ENCODE measurements at regions not wholly inside any gene's neighbourhood (a gene's known extent, or its start where the extent isn't known, plus 50 kb on each side); places are given as distances from the start of the nearest gene placed in this dataset.
"Not testable (repeated sequence)": the region's sequence is repeated elsewhere in the genome, so short reads cannot be mapped to it uniquely, and the experiment has no call there.

DNA sequence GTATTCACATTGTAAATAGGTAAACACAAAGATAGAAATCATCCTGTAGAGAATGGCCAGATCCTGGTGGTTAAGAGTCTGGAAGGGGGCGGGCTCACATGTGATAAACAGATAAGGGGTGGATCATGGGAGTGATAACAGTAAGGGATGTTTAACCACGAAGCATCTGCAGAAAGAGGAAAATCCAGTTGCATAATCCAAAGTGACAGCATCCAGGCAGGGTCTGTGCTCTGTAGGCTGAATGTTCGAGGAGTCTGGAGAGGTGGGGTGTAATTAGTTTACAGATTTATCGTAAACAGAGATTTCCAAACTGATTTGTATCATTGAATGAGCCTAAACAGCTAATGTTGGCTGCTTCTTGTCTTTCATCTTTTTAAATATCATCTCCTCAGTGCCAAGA, 1009.8 kb upstream of the SLIT2 start:
- no peak for DNase-seq (ENCODE audit: low read depth)

DNA sequence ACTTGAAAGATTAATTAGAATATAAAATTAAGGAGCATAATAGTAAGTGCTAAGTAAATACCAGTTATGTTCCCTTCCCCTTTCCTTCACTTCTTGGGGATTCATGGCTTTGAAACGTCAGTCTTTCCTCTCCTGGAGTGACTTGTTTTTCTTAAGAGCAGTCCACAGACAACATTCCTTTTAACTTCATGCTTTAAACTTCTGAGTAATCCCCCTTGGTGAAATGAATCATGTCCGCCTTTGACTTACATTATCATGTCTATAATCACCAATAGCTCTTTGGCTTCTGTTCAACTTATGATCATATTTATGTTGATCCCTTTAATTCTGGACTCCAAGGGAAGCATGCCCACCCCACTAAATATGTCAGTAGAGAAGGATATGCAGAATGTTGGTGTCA, 1012.1 kb upstream of the SLIT2 start:
- DNase-seq (ENCODE audit: low read depth): peak; percentile 25

DNA sequence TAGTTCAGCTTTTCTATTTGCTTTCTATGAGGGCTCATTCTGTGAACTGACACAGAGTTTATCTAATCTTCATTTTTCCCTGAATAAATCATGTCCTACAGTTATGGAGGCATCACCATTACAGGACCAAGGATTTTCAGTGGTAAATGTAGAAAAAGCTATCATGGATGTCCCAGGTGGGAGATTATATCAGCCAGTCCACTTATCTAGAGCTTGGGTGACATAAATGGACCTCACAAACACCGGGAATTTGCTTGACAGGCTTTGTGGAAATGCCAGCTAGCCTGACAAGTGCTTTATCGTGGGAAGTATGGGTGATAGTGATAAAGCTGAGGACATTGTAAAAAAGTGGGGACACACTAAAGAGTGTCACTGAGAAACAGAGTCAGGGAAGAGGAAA, 1015.2 kb upstream of the SLIT2 start:
- no peak for DNase-seq (ENCODE audit: low read depth)

DNA sequence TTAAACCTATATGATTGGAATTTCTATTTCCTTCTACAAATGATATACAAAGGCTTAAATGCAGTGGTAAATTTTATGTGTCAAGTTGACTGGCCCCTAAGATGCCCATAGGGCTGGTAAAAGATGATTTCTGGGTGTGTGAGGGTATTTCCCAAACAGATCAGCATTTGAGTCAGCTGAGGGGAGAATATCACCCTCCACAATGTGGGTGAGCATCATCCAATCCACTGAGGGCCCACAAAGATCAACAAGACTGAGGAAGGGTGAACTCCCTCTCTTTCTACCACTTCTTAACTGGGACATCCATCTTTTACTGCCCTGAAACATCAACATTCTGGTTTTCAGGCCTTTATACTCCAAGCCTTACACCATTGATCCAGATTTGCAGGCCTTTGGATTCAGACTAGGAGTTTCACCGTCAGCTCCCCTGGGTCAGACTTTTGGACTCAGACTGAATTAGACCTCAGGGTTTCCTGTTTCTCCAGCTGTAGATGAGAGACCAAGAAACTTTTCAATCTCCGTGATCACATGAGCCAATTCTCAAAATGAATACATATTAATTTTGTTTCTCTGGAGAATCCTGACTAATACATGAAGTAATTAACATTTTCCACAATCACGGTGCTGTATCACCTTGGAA, 1020.7 kb upstream of the SLIT2 start:
- no peak for DNase-seq (ENCODE audit: low read depth)

DNA sequence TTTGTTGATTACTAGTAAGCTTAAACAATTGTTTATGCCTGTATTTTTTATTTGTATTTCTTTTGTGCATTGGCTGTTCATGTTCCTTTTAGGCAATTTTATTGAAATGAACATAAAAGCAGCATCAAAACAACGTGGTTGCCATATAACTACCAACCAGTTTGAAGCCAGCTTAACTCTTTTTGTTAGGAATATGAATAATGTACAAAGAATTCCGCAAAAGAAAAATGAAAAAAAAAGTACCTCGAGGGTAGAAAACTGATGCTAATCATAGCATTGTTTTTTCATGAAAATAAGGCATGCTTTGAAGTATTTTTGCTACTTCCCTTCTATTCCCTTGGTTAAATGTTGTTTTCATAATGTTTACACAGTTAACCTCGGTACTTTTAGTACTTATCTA, 1024.0 kb upstream of the SLIT2 start:
- DNase-seq (ENCODE audit: low read depth): no peak

DNA sequence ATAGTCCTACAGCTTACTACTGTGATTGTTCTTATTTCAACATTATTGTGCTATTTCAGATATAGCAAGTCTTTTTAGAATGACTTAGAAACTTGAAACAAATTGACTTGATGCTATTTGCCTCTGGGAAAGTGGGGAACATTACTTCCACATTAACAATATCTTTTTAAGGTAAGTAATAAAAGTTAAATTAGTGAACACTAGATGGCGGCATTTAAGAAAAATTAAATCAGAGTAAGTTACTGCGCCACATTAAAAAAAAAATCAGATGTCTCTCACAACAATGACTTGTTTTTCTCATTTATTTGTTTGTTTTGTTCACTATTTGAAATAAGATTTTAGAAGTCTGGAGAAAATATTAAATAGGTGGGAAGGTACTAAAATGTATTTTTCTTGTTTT, 1026.9 kb upstream of the SLIT2 start:
- DNase-seq (ENCODE audit: low read depth): no peak

DNA sequence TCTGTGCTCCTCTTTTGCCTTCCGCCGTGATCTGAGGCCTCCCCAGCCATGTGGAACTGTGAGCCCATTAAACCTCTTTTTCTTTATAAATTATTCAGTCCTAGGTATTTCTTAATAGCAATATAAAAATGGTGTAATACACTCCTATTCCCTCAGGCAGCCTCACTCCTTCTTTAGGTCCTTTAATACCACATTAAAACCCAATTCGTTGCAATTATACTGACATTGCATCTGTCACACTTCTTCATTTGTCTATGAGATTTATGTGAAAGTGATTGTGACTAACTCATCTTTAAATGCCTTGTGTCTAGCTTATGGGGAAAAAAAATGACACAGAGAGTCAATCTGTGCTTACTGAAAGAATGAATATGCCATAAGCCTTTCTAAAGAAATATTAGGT, 1035.2 kb upstream of the SLIT2 start:
- DNase-seq (ENCODE audit: low read depth): no peak

DNA sequence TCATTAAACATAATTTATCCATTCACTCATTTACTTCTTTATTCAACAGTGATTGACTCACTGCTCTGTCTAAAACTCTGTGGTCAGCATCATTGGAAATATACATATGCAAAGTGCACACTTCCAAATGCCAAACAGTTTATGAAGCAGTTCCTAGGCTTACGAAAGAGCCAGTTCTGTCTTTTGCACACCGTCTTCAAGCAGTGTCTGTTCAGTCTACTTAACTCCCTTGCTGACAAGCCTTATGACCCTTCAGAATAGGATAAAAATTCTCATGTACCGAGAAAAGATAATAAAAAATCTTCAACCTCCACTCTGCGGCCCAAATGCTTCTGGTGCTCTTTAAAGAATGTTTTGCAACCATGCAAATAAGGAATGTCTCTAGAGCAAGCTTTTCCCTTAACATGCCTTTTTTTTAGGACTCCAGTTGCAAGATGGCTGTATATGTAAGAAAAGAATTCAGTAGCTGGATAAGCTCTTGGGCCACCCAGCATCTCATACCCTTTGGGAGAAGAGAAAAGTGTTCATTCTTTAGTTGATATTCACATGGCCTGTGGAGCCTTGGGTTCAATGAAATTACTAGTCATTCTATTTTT, 1037.0 kb upstream of the SLIT2 start:
- no peak for DNase-seq (ENCODE audit: low read depth)

DNA sequence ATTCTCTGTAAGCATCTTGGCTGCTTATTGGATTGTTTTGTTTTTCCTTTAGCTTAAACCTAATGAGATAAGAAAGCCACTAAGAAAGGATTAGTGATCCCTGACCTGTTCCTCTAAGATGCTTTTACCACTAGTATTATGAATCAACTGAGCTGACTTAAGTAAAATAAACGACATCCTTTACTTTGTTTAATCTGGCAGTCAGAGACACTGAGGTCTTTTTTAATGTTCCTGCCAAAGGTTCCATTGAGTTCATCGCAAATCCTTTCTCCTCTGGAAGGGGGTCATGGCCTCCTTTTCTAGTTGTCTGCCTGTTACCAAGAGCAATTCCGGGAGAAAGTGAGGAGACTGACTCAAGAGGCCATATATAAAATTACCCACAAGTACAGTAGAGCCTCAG, 1038.3 kb upstream of the SLIT2 start:
- DNase-seq (ENCODE audit: low read depth): no peak

DNA sequence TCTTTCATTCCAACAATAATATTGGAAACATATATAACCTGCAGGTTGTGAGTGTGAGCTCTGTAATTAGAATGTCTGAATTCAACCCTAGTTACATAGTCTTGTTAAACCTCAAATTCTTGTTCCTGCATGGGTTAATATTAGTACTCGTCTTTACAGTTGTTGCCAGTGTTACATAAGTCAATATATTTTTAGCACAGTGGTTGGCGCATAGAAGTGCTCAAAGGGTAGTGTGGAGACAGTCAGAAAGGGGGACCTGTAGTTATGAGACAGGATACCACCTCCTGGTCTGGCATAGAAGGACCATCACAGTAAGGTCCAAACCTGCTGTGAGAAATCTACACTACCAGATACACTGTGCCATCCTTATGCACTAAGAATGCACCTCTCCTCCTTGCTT, 1045.9 kb upstream of the SLIT2 start:
- no peak for DNase-seq (ENCODE audit: low read depth)

DNA sequence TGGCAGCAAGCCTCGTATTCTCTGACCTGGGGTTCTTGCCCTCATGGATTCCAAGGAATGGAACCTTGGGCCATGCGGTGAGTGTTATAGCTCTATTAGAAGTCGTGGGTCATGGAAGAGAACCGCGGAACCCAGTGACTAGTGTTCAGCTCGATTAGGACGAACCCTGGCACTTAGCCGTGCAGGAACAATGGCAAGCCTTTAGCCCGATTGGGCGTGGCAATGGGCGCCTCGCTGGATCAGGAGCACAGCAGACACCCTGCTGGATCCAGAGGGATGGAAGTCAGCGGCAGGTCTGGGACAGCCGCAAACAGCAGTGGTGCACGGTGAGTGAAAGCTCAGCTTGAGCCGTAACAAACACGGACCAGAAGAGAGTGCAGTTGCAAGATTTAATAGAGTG, 1053.9 kb upstream of the SLIT2 start:
- not testable (repeated sequence) for DNase-seq (ENCODE audit: low read depth)

DNA sequence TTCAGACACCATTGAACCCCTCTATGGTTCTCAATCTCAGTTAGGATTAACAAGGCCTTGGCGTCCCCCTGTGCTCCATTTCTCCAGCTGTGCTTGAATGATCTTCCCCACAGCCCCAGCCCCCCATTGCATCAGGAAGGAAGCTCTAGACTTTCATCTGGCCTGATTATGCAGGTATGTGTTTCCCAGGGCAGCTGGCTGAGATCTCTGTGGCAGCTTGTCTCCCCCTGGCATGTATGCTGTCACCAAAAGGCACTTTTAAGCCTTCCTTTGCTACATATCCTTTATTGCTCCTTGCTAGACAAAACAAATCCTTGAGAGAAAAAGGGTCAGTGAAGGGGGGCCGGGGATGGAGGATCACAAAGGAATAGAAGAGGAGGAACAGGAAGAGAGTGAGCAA, 1056.0 kb upstream of the SLIT2 start:
- no peak for DNase-seq (ENCODE audit: low read depth)

DNA sequence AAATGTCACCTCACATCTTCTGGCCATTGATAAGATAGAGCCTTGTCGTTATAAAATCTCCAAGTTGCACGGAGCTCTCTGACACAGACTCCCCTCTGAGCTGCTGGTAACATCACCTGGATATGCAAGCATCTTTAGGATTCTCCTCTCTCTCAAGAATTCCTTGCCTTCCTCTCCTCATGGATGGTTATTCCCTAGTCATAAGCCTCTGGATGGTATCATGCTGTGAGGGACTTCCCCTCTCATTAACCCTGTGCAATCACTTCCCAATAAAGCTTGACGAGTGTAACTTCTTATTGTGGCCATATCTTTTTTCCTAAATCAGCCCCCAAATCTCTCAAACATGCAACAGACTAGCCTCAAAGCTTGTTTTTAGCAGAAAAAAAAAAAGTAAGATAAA, 1057.0 kb upstream of the SLIT2 start:
- no peak for DNase-seq (ENCODE audit: low read depth)

DNA sequence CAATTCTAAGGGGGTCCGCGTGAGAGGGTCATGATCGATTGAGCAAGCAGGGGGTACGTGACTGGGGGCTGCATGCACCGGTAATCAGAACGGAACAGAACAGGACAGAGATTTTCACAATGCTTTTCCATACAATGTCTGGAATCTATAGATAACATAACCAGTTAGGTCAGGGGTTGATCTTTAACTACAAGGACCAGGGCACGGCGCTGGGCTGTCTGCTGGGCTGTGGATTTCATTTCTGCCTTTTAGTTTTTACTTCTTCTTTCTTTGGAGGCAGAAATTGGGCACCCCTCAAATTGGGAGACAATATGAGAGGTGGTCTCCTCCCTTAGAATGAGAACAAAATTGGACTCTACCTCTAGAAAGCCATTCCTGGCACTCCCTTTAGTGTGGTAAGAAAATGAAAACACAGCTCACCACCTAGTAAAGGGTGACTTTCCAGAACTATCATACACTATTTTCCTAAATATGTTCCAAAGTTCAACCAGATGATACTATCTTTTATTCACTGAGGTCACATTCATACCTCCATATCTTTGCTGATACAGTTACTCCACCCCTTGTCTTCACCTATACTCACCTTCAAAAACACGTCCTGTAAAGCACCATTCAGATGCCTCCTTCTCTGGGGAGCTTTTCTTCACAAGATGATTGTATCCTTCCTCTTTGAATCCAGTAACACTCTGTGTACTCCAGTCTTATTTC, 1058.3 kb upstream of the SLIT2 start:
- no peak for DNase-seq (ENCODE audit: low read depth)

DNA sequence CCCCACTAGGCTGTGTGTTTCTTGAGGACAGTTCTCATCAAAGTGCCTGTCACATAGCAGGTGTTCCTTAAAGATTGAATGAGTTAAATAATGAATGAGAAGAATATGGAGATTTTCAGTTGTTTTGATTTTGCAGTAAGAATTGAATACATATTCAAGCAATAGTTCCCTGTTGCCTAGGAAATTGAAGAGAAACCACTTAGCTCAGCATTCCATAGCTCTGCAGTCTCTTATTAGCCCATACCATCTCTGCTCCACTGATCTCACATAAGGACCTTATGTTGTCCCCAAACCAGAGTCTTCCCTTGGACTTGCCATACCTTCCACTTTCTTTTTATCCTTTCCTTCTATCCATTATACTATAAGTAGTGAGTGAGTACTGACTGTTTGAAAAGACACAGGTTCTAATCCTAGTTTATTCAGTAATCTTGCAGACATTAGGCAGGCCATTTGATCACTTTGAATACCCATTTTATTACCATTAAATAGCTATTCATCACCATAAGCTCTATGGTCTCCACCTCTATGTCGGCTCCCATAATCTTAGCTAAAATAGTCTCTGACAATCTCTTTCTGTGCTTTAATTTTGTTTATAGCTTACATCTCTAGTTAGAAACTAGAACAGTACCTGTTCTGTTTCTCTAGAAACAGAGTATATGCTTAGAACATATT, 1059.6 kb upstream of the SLIT2 start:
- no peak for DNase-seq (ENCODE audit: low read depth)

DNA sequence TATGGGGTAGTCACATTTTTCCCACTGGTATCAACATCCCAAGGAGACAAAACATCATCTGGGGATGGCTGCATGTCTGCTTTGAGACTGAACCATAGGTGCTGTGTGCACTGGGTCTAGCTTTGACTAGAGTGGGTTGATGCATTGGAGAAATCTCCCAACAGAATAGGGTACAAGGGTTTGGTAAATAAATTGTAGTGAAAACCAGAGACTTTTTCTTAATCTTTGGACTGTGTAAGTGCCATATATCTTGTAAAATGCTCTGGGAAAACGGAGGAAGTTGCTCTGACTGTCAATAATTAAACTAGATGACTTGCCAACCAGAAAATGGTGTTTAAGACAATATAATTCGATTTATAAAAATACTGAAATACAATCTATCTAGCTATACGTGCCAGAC, 1064.0 kb upstream of the SLIT2 start:
- no peak for DNase-seq (ENCODE audit: low read depth)

DNA sequence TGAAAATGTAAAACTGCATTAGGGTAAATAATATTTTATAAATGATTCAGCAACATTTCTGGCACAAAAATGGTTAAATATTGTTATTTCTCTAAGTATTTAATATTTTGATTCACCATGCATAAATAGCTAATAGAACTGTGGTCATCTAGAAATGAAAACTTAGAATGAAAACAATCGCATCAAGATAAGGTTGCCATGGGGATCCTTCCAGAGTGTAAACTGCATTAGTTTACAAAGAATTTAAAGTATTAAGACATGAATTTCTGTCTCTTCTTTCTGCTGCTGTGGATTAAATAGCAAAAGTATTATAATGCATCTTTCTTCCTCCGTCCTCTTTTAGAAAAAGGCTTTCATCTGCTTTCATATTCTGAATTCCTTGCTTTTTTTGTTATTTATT, 1064.6 kb upstream of the SLIT2 start:
- no peak for DNase-seq (ENCODE audit: low read depth)

DNA sequence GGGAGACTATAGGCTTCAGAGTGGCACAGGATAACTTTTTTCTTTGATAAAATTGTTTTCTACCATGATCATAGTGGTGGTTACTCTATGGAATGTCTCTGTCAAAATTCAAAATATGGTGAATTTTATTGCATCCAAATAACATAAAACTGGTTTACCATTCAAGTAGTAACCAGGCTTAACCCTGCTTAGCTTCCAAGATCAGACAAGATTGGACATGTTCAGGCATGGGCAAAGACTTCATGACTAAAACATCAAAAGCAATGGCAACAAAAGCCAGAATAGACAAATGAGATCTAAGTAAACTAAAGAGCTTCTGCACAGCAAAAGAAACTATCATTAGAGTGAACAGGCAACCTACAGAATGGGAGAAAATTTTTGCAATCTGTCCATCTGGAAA, 1070.1 kb upstream of the SLIT2 start:
- not testable (repeated sequence) for DNase-seq (ENCODE audit: low read depth)

DNA sequence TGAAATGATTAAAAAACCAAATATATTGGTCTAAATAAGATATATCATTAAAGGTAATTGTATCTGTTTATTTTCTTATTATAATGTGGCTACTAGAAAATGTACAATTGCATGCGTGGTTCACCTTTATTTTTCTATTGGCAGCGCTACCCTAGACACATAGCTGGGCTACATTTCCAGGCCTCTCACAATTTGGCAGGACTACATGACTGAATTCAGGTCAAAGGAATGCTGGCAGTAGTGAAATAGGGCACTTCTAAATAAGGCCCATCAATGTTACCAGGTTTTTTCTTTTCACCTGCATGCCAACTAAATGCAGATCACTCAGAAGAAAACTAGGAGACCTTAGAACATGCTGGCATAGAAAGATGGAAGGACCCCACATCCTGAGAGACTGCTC, 1072.9 kb upstream of the SLIT2 start:
- DNase-seq (ENCODE audit: low read depth): no peak

DNA sequence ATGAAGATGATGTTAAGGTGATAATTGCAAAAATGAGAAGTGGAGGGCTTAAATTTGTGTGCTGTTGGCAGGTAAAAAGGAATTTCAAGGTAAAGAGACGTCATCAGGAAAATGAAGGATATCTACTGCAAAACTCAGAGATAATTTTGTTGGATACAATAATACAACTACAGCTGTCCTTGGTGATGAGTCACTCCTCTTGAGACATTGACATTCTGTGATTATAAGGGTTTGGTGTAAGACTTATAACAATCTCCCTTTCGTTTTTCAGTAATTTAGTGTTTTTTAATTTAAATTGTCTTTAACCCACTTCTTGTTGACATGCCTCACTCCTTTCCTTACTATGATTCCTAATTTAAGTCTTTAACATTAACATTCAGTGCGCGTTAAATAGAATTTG, 1074.1 kb upstream of the SLIT2 start:
- peak; percentile 17 for DNase-seq (ENCODE audit: low read depth)

DNA sequence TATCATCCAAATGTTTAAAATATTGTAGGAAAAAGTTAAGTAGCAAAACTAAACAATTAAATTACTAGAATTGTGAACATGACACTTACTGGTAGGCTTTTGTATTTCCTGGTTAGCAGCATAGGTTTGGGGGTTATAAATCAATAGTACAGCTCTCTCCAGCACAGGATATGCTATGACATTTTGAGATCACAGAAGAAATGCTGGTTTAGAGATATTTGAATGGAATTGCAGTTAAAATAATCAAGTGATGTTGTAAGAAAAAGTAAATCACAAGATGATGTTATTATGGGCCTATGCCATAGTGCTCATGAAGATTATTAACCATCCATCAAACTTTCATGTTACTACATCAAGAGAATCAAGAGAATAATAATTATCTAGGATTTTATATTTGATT, 1079.9 kb upstream of the SLIT2 start:
- DNase-seq (ENCODE audit: low read depth): no peak

DNA sequence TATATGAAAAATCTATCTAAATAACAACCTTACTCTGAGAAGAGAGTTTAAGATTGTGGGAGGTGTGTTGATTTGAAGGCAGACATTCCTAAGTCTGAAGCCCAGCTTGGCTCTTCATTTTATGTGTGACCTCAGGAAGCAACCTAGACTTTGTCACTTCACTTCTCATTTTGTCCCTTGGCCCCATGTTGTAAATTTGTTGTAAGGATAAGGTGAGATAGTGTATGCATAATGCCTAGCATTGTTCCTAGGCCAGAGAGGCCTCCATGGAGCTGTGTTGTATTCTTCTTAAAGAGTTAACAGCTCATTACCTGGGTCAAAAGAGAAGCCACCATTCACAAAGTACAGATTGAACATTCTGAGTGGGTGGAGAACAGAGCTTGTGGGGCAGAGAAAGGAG, 1084.4 kb upstream of the SLIT2 start:
- no peak for DNase-seq (ENCODE audit: low read depth)

DNA sequence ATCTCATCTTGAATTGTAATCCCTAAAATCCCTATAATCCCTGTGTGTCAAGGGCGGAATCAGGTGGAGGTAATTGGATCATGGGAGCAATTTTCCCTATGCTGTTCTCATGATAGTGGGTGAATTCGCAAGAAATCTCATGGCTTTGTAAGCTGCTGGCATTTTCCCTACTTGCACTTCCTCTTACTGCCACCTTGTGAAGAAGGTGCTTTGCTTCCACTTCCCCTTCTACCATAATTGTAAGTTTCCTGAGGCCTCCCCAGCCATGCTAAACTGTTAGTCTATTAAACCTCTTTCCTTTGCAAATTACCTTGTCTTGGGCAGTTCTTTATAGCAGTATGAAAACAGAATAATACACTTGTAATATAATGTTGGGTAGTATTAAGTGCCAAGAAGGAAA, 1087.4 kb upstream of the SLIT2 start:
- DNase-seq (ENCODE audit: low read depth): no peak

Measured in Daoy (cell line).